Neural cell (in vitro differentiated cells): ENCODE measurements at regions not wholly inside any gene's neighbourhood (a gene's known extent, or its start where the extent isn't known, plus 50 kb on each side); places are given as distances from the start of the nearest gene placed in this dataset.

Experiments used
- H2AFZ ChIP-seq: fragments of 200-600, 300-800 bp; sonication (generic), shearing (Covaris generic); 2 replicates; pipeline ENCODE4 v1.6.0; 2014; ENCODE audit warnings: low read depth, mild to moderate bottlenecking, antibody characterized with exemption, low read length, moderate library complexity
- H3F3A ChIP-seq: fragments of 200-600 bp; shearing (Covaris generic); 2 replicates; pipeline ENCODE4 v1.6.1; 2016; ENCODE audit warnings: mild to moderate bottlenecking, moderate library complexity, mixed read lengths, antibody characterized with exemption, low read length; ENCODE audit not compliant: insufficient read depth, poor library complexity, severe bottlenecking
- H3K27ac ChIP-seq: fragments of 200-600, 300-800 bp; sonication (generic), shearing (Covaris generic); 2 replicates; pipeline ENCODE4 v1.5.1; 2014; ENCODE audit warnings: mild to moderate bottlenecking, low read length, moderate library complexity
- H3K27me3 ChIP-seq: fragments of 300-800, 200-600 bp; sonication (generic), shearing (Covaris generic); 2 replicates; pipeline ENCODE4 v1.6.0; 2014; ENCODE audit warnings: mild to moderate bottlenecking, low read depth, low read length, moderate library complexity; ENCODE audit not compliant: insufficient read depth
- H3K36me3 ChIP-seq: fragments of 300-800, 200-600 bp; sonication (generic), shearing (Covaris generic); 2 replicates; pipeline ENCODE4 v1.5.1; 2014; ENCODE audit warnings: mild to moderate bottlenecking, antibody characterized with exemption, low read length, moderate library complexity; ENCODE audit not compliant: insufficient read depth
- H3K4me2 ChIP-seq: fragments of 300-800, 200-600 bp; sonication (generic), shearing (Covaris generic); 2 replicates; pipeline ENCODE4 v1.6.0; 2014; ENCODE audit warnings: mild to moderate bottlenecking, low read length
- H3K4me3 ChIP-seq: fragments of 300-800, 200-600 bp; sonication (generic), shearing (Covaris generic); 2 replicates; pipeline ENCODE4 v1.5.1; 2014; ENCODE audit warnings: mild to moderate bottlenecking, low read length, moderate library complexity
- H3K79me2 ChIP-seq: fragments of 200-600 bp; shearing (Covaris generic); replicated peaks from 2 replicates; pipeline ENCODE4 v1.6.0; 2014; ENCODE audit warnings: mild to moderate bottlenecking, low read length, moderate library complexity; ENCODE audit not compliant: insufficient read depth
- H3K9ac ChIP-seq: fragments of 300-800, 200-600 bp; sonication (generic), shearing (Covaris generic); 2 replicates; pipeline ENCODE4 v1.6.1; 2016; ENCODE audit warnings: mild to moderate bottlenecking, low read length, mixed read lengths
- H3K9me2 ChIP-seq: fragments of 200-600 bp; shearing (Covaris generic); 2 replicates; pipeline ENCODE4 v1.6.1; 2016; ENCODE audit warnings: mild to moderate bottlenecking, low read length, mixed read lengths; ENCODE audit not compliant: insufficient read depth
- H3K9me3 ChIP-seq: fragments of 200-600, 300-800 bp; sonication (generic), shearing (Covaris generic); 2 replicates; pipeline ENCODE4 v1.6.1; 2016; ENCODE audit warnings: mild to moderate bottlenecking, mixed run types, low read length, moderate library complexity, mixed read lengths
- H4K20me1 ChIP-seq: fragments of 200-600 bp; shearing (Covaris generic); 2 replicates; pipeline ENCODE4 v1.6.1; 2016; ENCODE audit warnings: mild to moderate bottlenecking, mixed run types; ENCODE audit not compliant: insufficient read depth
- CTCF ChIP-seq: fragments of 450-650 bp; IDR thresholded peaks from 2 replicates; pipeline ENCODE4 v1.5.1; 2014; ENCODE audit warnings: antibody characterized with exemption, mild to moderate bottlenecking, moderate library complexity; ENCODE audit not compliant: poor library complexity, severe bottlenecking
- EP300 ChIP-seq: fragments of 450-650 bp; conservative IDR thresholded peaks from 2 replicates; pipeline ENCODE4 v1.6.1; 2014; ENCODE audit warnings: antibody characterized with exemption, mild to moderate bottlenecking, moderate library complexity; ENCODE audit not compliant: poor library complexity, severe bottlenecking
- EZH2 ChIP-seq: fragments of 200-600, 300-800 bp; shearing (Covaris generic), sonication (generic); IDR thresholded peaks from 2 replicates; pipeline ENCODE4 v1.6.1; 2014; ENCODE audit warnings: antibody characterized with exemption, low read length, borderline replicate concordance, mild to moderate bottlenecking; ENCODE audit not compliant: insufficient read depth, poor library complexity, severe bottlenecking
- MXI1 ChIP-seq: fragments of 450-650 bp; conservative IDR thresholded peaks from 2 replicates; pipeline ENCODE4 v1.6.1; 2014; ENCODE audit warnings: antibody characterized with exemption, mild to moderate bottlenecking; ENCODE audit not compliant: poor library complexity, severe bottlenecking
- POLR2AphosphoS5 ChIP-seq: IDR thresholded peaks from 2 replicates; pipeline ENCODE4 v1.6.1; 2012
- RAD21 ChIP-seq: fragments of 450-650 bp; conservative IDR thresholded peaks from 2 replicates; pipeline ENCODE4 v1.6.1; 2014; ENCODE audit warnings: antibody characterized with exemption, mild to moderate bottlenecking, moderate library complexity
- REST ChIP-seq: IDR thresholded peaks from 2 replicates; pipeline ENCODE4 v1.6.1; 2012; ENCODE audit warnings: borderline replicate concordance
- SMC3 ChIP-seq: fragments of 450-650 bp; conservative IDR thresholded peaks from 2 replicates; pipeline ENCODE4 v1.6.1; 2014; ENCODE audit warnings: antibody characterized with exemption, mild to moderate bottlenecking, moderate library complexity; ENCODE audit not compliant: poor library complexity
- TAF1 ChIP-seq: IDR thresholded peaks from 2 replicates; pipeline ENCODE4 v1.6.1; 2012; ENCODE audit warnings: low read depth

GRCh38 chr6:167557675-167558074 is 232.8 kb downstream of the TTLL2 start:
- Histone ChIP-seq H4K20me1 (no peaks in the 10 kb centered on the region), H3K9ac (no peak overlapping the region), H3K27ac (no peak overlapping the region), H3K9me3 (no peaks in the 10 kb centered on the region), H3K4me3 (no peak overlapping the region), H3K27me3 (no peaks in the 10 kb centered on the region), H3K4me2 (no peak overlapping the region), H2AFZ (no peak overlapping the region), H3K36me3 (no peaks in the 10 kb centered on the region), H3K79me2 (no peaks in the 10 kb centered on the region), H3K9me2 (no peaks in the 10 kb centered on the region), H3F3A (no peaks in the 10 kb centered on the region)
- no peak for TF ChIP-seq REST
- no peak for TF ChIP-seq RAD21
- no peak for TF ChIP-seq TAF1
- no peak for TF ChIP-seq POLR2AphosphoS5
- no peak for TF ChIP-seq SMC3
- TF ChIP-seq EP300, result no peak
- no peak for TF ChIP-seq CTCF
- TF ChIP-seq EZH2, result no peak
- no peak for TF ChIP-seq MXI1

GRCh38 chr6:167558246-167559177 is 233.6 kb downstream of the TTLL2 start:
- H3K79me2 ChIP-seq, result no peaks in the 10 kb centered on the region
- no peaks in the 10 kb centered on the region for H4K20me1 ChIP-seq
- no peak overlapping the region for H3K4me2 ChIP-seq
- H3K9ac ChIP-seq, result no peak overlapping the region
- H3K9me2 ChIP-seq, result no peaks in the 10 kb centered on the region
- no peak overlapping the region for H3K4me3 ChIP-seq
- no peak overlapping the region for H2AFZ ChIP-seq
- H3F3A ChIP-seq, result no peaks in the 10 kb centered on the region
- H3K27me3 ChIP-seq, result no peaks in the 10 kb centered on the region
- no peaks in the 10 kb centered on the region for H3K9me3 ChIP-seq
- H3K27ac ChIP-seq, result no peak overlapping the region
- H3K36me3 ChIP-seq, result no peaks in the 10 kb centered on the region
- TF ChIP-seq SMC3 (no peak), EP300 (no peak), CTCF (no peak), RAD21 (no peak), EZH2 (no peak), TAF1 (no peak), POLR2AphosphoS5 (no peak), MXI1 (no peak), REST (no peak)
